Epidermal melanocyte (primary cell): ENCODE measurements at regions not wholly inside any gene's neighbourhood (a gene's known extent, or its start where the extent isn't known, plus 50 kb on each side); places are given as distances from the start of the nearest gene placed in this dataset.
"Not testable (repeated sequence)": the region's sequence is repeated elsewhere in the genome, so short reads cannot be mapped to it uniquely, and the experiment has no call there.

ENCODE experiments used
- DNase-seq: peaks from one replicate; pipeline ENCODE4 v3.0.0; 2011; ENCODE audit warnings: low spot score; ENCODE audit not compliant: insufficient read length

DNA sequence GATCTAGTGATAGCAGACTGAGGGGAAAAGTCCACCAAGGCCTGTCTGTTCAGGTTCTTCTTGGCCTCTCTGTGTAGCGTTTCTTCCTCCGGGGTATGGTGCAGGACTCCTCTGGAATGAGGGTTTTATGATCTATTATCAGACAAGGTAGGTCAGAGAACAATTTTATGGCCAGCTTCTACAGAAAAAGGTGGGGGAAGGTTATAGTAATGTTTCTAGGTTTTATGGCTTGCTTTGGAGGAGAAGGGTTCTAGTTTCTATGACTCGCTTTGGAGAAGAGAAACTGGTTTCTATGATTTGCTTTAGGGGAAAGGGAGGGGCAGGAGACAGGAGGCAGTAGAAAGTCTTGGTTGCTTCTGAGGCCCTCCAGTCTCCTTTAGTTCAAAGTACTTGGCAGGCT, 144.8 kb upstream of the LAMA2 start:
- no peak for DNase-seq

DNA sequence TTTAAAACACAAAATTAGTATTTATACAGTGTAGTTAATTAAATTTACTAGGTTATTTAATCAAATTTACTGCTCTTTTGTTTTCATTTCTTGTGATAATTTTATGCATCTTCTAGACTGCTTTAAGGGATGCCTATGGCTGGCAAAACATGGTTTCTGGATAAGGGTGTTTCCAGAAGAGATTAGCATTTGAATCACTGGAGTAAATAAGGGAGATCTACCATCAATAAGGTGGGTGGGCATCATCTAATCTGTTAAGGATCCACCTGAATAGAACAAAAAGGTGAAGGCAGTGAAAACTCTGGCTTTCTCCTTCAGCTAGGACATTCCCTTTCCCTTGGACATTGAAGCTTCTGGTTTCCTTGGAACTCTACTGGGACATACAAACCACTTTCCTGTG, 146.2 kb upstream of the LAMA2 start:
- no peak for DNase-seq

GRCh38 chr6:128731249-128732165, 151.4 kb upstream of the LAMA2 start:
- no peak for DNase-seq

DNA sequence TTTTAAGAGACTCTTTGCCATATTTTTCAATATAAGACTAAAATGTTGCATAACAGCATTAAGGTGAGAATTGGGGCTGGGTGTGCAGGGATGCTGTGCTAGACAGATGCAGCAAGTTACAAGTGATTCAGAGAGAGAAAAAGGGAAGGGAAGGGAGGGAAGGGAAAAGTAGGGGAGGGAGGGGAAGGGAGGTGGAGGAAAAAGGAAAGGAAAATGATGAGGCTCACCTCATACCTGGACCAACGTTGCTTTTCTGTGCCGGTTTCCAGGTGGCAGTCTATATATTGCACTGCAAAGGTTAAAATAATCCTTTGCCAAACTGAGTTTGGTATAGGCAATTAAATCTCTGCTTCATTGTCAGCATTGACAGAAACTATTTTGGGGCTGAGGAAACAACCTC, 155.4 kb upstream of the LAMA2 start:
- no peak for DNase-seq

DNA sequence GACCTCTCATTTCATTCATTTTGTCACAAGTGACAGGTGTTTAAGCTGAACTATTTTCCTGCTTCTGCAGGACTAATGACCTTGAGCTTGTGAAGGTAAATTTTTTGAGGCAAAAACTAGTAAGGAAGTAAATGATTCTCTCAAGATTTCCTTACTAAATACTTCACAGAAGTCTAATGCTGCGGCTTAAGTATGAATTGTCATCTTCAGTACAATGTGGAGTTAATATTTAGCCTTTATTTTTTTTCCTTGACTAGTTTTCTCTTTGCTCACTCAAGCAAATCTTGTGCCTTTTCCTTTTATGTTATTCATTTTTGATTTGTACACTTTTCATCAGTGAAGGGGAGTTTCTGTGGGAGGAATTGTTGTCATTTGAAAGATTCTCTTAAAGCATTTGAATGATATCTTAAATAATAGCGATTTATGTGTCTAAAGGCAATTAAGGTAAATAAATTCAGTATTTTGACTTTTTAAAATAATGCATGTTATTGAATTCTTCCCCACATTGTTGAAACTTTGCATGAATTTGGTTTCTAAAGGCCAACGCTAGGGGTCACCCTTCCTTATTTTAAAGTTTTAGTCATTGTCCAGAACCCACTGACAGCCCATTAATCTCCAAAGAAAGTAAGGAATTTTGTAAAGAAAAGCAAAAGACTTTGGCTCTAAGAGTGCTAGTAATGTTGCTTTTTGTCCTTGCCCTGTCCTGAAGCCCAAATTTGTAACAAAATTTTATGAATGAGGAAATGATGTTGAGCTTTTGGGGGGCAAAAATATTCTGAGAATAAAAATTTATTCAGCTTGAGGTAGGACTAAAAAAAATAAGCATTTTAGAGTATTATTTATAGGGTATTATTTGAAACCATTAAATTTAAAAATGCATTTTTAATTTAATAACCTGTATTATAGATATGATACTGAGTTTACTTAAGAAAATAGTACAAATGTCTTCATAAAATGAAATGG, 157.4 kb upstream of the LAMA2 start:
- no peak for DNase-seq

DNA sequence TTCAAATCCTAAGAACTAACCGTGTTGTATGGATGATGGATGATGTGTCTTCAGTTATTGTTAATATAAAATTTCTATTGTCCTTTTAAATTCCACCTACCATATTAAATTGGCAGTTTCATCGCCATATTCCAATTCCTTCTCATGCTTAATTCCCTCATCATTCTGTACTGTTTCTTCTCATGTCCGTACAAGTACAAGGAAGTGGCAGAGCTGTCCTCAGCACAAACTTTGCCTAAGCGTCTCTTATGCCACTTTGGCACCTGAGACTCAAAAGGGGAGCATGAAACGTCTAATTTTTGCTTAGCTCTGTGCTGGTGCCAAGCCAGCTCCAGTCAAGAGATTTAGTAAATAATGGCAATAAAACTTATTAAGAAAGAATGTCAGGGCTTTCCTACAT, 158.2 kb upstream of the LAMA2 start:
- no peak for DNase-seq

DNA sequence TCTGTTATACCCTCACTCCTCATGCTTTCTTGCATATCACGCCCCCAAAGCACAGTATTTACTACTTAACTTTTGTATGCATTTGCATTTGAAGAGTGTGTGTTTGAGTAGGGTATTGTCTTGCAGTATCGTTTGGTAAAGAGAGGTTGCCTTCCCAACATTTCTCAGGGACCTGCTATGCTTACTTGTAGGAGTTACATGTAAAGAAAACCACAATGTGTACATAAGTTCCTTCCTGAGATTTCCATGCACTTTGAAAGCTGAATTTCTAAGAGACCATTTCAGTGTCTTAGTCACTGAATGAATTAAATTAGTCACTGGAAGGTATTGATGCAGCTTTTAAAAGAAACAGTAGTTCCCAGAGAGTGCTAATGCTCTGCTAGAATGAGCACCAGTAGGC, 159.3 kb upstream of the LAMA2 start:
- no peak for DNase-seq

GRCh38 chr6:128720891-128721290, 162.0 kb upstream of the LAMA2 start:
- DNase-seq: no peak

- no peak for DNase-seq
Observed at GRCh38 chr6:128719786-128720185, 163.2 kb upstream of the LAMA2 start.

DNA sequence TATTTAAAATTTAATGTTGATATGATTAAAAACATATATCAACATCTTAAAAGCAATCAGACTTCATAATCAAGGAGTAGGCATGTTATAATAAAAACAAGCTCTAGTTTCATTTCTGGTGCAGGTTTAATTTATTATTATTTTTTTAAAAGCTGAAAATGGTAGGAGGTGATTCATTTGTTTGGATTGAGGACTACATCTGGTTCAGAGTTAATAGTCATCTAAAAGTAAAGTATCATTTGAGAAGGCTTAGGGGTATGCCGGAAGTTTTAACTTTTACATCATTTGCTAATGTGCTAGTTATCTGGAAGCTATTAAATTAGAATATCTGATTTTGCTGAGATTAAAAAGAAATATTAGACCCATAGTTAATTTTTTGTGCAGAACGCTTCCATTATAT, 169.5 kb upstream of the LAMA2 start:
- DNase-seq: no peak

DNA sequence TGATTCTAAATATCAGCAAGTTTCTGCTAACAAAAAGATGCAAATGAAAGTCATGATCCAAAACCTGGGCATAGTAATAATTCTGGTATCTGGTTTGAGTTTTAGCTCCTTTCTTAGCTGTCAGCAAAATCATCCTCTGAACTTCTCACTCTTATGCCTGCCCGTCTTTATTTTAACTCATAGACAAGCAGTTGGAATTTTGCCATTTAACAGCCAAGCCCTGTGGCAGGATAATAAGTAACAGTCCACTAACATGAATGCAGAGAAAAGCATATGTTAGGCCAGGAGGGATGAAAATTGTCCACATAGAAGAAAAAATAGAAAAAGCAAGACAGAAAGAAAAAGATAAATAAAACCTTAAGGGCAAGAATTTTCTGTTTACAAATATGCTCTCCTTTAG, 170.0 kb upstream of the LAMA2 start:
- DNase-seq: no peak

- DNase-seq: no peak
Observed at GRCh38 chr6:128711149-128711548, 171.8 kb upstream of the LAMA2 start.

- DNase-seq: no peak
Observed at GRCh38 chr6:128710315-128710714, 172.6 kb upstream of the LAMA2 start.

- no peak for DNase-seq
Observed at GRCh38 chr6:128704601-128705000, 178.3 kb upstream of the LAMA2 start.

DNA sequence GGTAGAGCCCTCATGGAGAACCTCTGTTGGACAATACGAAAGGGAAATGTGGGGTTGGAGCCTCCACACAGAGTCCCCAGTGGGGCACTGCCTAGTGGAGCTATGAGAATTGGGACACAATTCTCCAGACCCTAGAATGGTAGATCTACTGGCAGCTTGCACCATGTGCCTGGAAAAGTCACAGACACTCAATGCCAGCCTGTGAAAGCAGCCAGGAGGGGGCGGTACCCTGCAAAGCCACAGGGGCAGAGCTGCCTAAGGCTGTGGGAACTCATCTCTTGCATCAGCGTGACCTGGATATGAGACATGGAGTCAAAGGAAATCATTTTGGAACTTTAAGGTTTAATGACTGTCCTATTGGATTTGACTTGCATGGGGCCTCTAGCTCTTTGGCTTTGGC, 179.1 kb upstream of the LAMA2 start:
- not testable (repeated sequence) for DNase-seq

- DNase-seq: peak; percentile 34
Observed at GRCh38 chr6:128696691-128697689, 176.6 kb upstream of the PTPRK start.

DNA sequence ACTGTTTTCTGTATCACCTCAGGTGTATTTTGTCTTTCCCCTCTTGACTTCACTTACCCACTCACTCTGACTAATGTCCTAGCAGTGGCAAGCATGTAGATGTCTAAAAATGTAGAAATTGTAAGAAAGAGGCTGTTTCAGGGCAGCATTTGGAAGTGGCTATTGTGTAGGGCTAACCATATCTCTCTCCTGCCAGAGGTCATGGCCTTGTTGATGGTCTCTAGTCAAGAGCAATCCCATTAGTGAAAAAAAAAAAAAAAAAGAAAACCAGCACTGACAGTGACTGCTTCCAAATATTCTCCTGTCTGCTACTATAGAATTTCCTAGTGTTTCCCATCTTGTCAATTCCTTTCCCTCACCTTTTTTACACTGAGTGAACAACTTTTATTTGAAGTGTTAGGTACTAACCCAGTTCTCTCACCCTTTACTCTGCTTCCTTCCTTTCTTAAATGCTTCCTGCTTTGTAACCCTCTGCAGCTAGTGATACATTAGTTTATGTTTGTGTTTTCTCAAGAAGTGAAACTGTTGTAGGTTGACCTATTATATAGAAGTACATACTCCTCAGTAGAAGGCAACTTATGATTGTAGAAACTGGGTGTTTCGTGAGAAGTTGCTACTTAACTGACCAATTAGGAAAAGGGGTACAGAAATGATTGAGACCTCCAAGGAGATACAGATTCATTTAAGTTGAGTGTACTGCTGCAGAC, 174.1 kb upstream of the PTPRK start:
- DNase-seq: no peak

DNA sequence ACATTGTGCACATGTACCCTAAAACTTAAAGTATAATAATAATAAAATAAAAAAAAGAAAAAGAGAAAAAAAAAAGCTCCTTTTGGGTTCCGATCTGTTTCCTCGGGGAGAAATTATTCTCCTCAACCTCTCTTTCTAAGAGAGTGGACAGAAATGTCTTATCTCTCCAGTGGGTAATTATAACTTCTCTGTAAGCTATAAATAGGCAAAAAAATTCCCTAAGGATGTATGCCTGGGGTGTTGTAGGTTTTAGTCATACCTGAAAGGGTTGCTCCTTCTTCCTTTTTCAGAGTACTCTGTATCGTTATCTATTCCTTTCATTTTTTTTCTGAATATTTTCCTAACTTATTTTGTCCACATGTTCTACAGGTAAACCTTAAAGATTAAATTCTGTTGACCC, 169.7 kb upstream of the PTPRK start:
- no peak for DNase-seq

DNA sequence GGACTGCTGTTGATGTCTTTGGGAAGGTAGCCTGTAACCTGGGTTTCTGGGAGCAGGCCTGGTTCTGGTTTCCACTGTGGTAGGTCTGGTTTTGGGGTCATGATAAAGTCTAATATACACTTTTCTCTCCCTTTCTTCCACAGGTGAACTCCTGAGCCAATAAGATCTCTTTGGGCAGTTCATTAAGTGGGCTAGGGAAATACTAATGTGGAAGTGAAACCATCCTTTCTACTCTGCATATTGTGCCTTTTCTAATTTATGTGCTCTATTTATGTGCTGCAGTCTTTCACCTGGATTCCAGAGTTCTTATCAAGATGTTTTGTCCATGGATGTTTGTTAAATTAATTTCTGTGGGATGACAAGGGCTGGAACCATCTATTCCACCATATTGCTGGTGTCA, 165.7 kb upstream of the PTPRK start:
- DNase-seq: no peak

- DNase-seq: no peak
Observed at GRCh38 chr6:128676456-128676855, 156.1 kb upstream of the PTPRK start.
